Esophagus squamous epithelium (tissue), 5 donors: ENCODE measurements at regions not wholly inside any gene's neighbourhood (a gene's known extent, or its start where the extent isn't known, plus 50 kb on each side); places are given as distances from the start of the nearest gene placed in this dataset.

Experiments
- DNase-seq: peaks from one replicate; lab custom pipeline; 2025; lab: John Stamatoyannopoulos, UW
- H3K27ac ChIP-seq, 4 donors: fragments of 200-600 bp; sonication (generic); one replicate each; pipeline ENCODE4 v1.5.1; 2016 to 2019; ENCODE audit warnings: mild to moderate bottlenecking in 1 of 4
- H3K27me3 ChIP-seq, 4 donors: fragments of 200-600 bp; sonication (generic); 1 replicate in 3 of 4; 2 replicates in 1 of 4; pipeline versions ENCODE4 v1.5.1 to v1.6.0; 2017 to 2021; ENCODE audit warnings: antibody characterized with exemption in 1 of 4
- H3K36me3 ChIP-seq, 3 donors: fragments of 200-600 bp; sonication (generic); one replicate each; pipeline ENCODE4 v1.5.1; 2016 to 2019
- H3K4me1 ChIP-seq, 3 donors: fragments of 200-600 bp; sonication (generic); one replicate each; pipeline ENCODE4 v1.5.1; 2017 to 2019
- H3K4me3 ChIP-seq, 4 donors: fragments of 200-600 bp; sonication (generic); 1 replicate in 3 of 4; 2 replicates in 1 of 4; pipeline ENCODE4 v1.5.1; 2016 to 2019; ENCODE audit warnings: mild to moderate bottlenecking in 2 of 4, moderate library complexity in 1 of 4
- H3K9me3 ChIP-seq, 3 donors: fragments of 200-600 bp; sonication (generic); one replicate each; pipeline ENCODE4 v1.5.1; 2016 to 2019
- CTCF ChIP-seq, 6 experiments: fragments of 450-650 bp in 4 of 6; fragments of 200-600 bp in 2 of 6; sonication (generic) in 2 of 6; IDR thresholded peaks; one replicate each; pipeline ENCODE4 v1.5.1; 2016 to 2019; ENCODE audit warnings: antibody characterized with exemption in 6 of 6, mild to moderate bottlenecking in 4 of 6, moderate library complexity in 4 of 6
- POLR2A ChIP-seq, 4 donors: fragments of 450-650 bp; IDR thresholded peaks; one replicate each; pipeline ENCODE4 v1.6.1; 2017; ENCODE audit warnings: antibody characterized with exemption in 4 of 4, mild to moderate bottlenecking in 4 of 4, moderate library complexity in 3 of 4
- WGBS, 2 donors: methylation state at CpG; one replicate each; pipeline ENCODE4 v1.1.5; 2018; 5-methylcytosine and 5-hydroxymethylcytosine counted together
- intact Hi-C: fragments of 100-400 bp; cut with DNase I; formaldehyde crosslinking; loops from one replicate; pipeline ENCODE4 v1.15.0; 2022
- donor health status: DM: yes; HTN: yes; CAD: no.

GRCh38 chr1:198018529-198018928 lies 101.4 kb downstream of the LHX9 start:
- H3K27ac ChIP-seq: no peak overlapping the region
- 56 to 83% methylated on average over 1 of the region's 1 CpG for WGBS, 2 donors
- no peaks in the 10 kb centered on the region for H3K36me3 ChIP-seq
- no peaks in the 10 kb centered on the region for H3K4me1 ChIP-seq
- no peak for DNase-seq
- no peak for TF ChIP-seq CTCF (IDR thresholded peaks at IDR 0.05)
- TF ChIP-seq POLR2A (IDR thresholded peaks at IDR 0.05): no peak
- no peaks in the 10 kb centered on the region for H3K27me3 ChIP-seq
- intact Hi-C loops: no loop called here
- no peak overlapping the region for H3K4me3 ChIP-seq
- no peaks in the 10 kb centered on the region for H3K9me3 ChIP-seq

- DNase-seq: no peak
Observed at GRCh38 chr1:198019126-198019525, 102.0 kb downstream of the LHX9 start.

GRCh38 chr1:198024336-198024735 lies 107.2 kb downstream of the LHX9 start:
- no peaks in the 10 kb centered on the region for H3K27me3 ChIP-seq
- 56 to 66% methylated on average over 4 of the region's 4 CpGs for WGBS, 2 donors

More at GRCh38 chr1:198019126-198019525, 102.0 kb downstream of the LHX9 start:
- Histone ChIP-seq H3K4me1 (no peaks in the 10 kb centered on the region), H3K27me3 (no peaks in the 10 kb centered on the region), H3K9me3 (no peaks in the 10 kb centered on the region), H3K27ac (no peak overlapping the region), H3K4me3 (no peak overlapping the region), H3K36me3 (no peaks in the 10 kb centered on the region)
- TF ChIP-seq POLR2A (IDR thresholded peaks at IDR 0.05): no peak
- no peak for TF ChIP-seq CTCF (IDR thresholded peaks at IDR 0.05)
- intact Hi-C loops: no loop called here
- WGBS, 2 donors: 100% methylated on average over 1 of the region's 1 CpG

GRCh38 chr1:198024782-198025181 lies 107.6 kb downstream of the LHX9 start:
- Histone ChIP-seq H3K27ac (no peak overlapping the region), H3K4me3 (no peak overlapping the region), H3K27me3 (no peaks in the 10 kb centered on the region), H3K4me1 (no peaks in the 10 kb centered on the region), H3K36me3 (no peaks in the 10 kb centered on the region), H3K9me3 (no peaks in the 10 kb centered on the region)
- intact Hi-C loops: no loop called here
- TF ChIP-seq CTCF (IDR thresholded peaks at IDR 0.05): no peak
- TF ChIP-seq POLR2A (IDR thresholded peaks at IDR 0.05): no peak
- no peak for DNase-seq

More at GRCh38 chr1:198024336-198024735, 107.2 kb downstream of the LHX9 start:
- no peak for DNase-seq
- Histone ChIP-seq H3K4me1 (no peaks in the 10 kb centered on the region), H3K36me3 (no peaks in the 10 kb centered on the region), H3K4me3 (no peak overlapping the region), H3K9me3 (no peaks in the 10 kb centered on the region), H3K27ac (no peak overlapping the region)
- intact Hi-C loops: no loop called here
- TF ChIP-seq CTCF (IDR thresholded peaks at IDR 0.05): no peak
- TF ChIP-seq POLR2A (IDR thresholded peaks at IDR 0.05): no peak

GRCh38 chr1:198030682-198031081 lies 113.5 kb downstream of the LHX9 start:
- Histone ChIP-seq H3K4me3 (no peak overlapping the region), H3K9me3 (no peaks in the 10 kb centered on the region), H3K27me3 (no peaks in the 10 kb centered on the region), H3K36me3 (no peaks in the 10 kb centered on the region), H3K27ac (no peak overlapping the region), H3K4me1 (no peaks in the 10 kb centered on the region)
- TF ChIP-seq POLR2A (IDR thresholded peaks at IDR 0.05): no peak
- intact Hi-C loops: no loop called here
- no peak for DNase-seq
- 24 to 29% methylated on average over 2 of the region's 2 CpGs for WGBS, 2 donors

GRCh38 chr1:198031086-198031485 lies 113.9 kb downstream of the LHX9 start:
- H3K27ac ChIP-seq: no peak overlapping the region
- H3K9me3 ChIP-seq: no peaks in the 10 kb centered on the region
- no peaks in the 10 kb centered on the region for H3K4me1 ChIP-seq
- no peak for DNase-seq
- H3K4me3 ChIP-seq: no peak overlapping the region
- no peaks in the 10 kb centered on the region for H3K27me3 ChIP-seq
- no peaks in the 10 kb centered on the region for H3K36me3 ChIP-seq
- no peak for TF ChIP-seq CTCF (IDR thresholded peaks at IDR 0.05)
- intact Hi-C loops: no loop called here
